ENCODE measurements at regions not wholly inside any gene's neighbourhood (a gene's known extent, or its start where the extent isn't known, plus 50 kb on each side); places are given as distances from the start of the nearest gene placed in this dataset.
A peak's percentile ranks its signal among the peaks of the same experiment; 100 is the strongest.

GRCh38 chr7:115707258-115708012 lies 323.1 kb downstream of the TFEC start:
- TF ChIP-seq, protein P1, sequence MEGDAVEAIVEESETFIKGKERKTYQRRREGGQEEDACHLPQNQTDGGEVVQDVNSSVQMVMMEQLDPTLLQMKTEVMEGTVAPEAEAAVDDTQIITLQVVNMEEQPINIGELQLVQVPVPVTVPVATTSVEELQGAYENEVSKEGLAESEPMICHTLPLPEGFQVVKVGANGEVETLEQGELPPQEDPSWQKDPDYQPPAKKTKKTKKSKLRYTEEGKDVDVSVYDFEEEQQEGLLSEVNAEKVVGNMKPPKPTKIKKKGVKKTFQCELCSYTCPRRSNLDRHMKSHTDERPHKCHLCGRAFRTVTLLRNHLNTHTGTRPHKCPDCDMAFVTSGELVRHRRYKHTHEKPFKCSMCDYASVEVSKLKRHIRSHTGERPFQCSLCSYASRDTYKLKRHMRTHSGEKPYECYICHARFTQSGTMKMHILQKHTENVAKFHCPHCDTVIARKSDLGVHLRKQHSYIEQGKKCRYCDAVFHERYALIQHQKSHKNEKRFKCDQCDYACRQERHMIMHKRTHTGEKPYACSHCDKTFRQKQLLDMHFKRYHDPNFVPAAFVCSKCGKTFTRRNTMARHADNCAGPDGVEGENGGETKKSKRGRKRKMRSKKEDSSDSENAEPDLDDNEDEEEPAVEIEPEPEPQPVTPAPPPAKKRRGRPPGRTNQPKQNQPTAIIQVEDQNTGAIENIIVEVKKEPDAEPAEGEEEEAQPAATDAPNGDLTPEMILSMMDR (conservative IDR thresholded peaks at IDR 0.05; ENCODE audit: low read length): peak; percentile 39; the same call in 1 of the 2 replicates
- no peak for TF ChIP-seq EZH2phosphoT487 (IDR thresholded peaks at IDR 0.05; ENCODE audit: borderline replicate concordance, low read depth, low read length)
